HG03520 (cell line): ENCODE measurements at regions not wholly inside any gene's neighbourhood (a gene's known extent, or its start where the extent isn't known, plus 50 kb on each side); places are given as distances from the start of the nearest gene placed in this dataset.
A peak's percentile ranks its signal among the peaks of the same experiment; 100 is the strongest.

Source experiments
- ATAC-seq: cut with Tn5 transposase; IDR thresholded peaks from one replicate; pipeline ENCODE4 v1.9.1; 2021; ENCODE audit warnings: mild to moderate bottlenecking, moderate library complexity; ENCODE audit not compliant: unreplicated experiment

DNA sequence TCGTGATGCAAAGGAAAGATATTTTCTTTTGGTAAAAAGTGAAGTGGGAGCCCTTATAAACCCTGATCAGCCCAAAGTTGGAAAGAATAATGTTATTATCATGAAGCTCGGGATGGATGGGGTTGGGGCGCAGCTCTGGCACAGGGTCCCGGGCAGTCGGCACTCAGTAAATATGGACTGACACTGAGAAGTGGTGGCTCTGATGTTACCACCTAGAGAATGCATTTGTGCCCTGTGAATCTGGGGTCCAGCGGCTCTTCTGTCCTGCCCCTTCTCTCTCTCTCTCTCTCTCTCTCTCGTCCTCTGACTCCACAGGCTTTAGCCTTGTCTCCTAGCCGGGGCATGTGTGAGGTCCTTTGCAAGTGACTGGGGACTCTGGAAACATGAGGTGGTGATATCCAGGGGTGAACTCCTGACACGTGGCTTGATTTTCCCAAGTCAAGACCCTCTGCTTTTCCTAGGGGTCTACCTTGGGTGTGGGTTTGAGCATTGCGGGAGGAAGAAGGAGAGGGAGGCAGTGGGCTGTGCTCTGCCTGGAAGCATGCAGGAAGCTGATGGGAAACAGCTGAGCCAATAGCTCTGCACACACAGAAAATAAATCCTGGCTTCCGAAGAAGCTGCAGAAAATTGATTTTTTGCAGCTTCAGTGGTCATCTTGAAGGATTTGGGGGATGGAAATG lies 162.7 kb downstream of the MACROH2A1 start:
- ATAC-seq = no peak

DNA sequence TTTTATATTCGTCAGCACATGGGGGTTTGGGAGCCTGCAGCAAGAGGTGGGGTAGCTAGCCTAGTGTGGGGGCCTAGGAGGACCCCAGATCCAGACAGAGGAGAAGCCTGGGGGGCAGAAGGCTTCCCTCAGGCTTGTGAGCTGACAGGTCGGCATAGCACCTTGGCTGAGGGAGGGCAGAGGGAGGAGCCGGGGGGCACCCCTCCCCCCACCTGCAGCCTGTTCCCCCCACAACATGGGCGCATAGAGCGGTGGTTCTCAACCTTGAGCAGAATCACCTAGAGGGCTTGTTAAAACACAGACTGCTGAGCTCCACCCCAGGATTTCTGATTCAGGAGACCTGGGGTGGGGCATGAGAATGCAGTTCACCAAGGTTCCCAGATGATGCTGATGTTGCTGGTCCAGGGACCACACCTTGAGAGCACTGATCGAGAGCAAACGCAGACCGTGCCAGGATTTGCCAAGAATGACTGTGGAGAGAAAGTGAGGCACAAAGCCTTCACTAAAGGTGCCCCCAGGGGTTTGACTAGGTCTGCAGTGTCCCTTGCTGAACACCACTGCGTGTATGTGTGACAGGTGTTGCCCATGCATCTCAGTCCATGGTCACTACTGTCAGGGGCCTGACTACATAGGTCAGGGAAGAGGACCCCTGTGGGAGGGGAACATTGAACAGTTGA lies 163.3 kb downstream of the MACROH2A1 start:
- no peak for ATAC-seq

DNA sequence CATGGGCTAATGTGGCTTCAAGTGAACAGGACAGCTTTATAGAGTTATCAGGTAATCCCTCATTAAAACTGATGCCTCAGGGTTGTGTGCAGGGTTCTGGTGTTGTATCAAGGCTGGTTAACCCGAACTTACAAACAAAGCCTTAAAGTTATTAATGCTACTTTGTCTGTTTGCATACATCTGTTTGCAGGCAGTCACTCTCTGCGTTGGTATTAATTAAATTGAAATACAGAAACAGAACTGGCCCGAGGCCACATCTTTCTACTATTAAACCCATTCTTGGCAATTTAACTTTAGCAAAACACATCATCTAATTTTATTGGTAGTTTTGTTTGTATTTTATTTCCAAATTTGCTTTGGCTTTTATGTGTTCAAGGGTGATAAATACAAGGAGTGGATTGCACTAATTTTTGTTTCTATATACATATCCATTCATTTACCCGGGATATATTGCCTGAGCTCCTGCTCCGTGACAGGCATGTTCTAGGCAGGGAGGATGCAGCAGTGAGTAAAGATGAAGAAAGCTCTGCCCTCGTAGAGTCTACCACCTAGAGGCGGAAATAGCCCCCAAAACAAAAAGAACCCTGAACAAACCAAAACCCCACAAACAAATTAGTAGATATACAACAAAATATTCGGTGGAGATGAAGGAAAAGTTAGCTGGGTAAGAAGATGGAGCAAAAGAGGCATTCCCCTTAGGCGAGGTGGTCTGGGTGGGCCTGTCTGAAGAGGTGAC lies 164.2 kb downstream of the MACROH2A1 start:
- ATAC-seq = no peak

DNA sequence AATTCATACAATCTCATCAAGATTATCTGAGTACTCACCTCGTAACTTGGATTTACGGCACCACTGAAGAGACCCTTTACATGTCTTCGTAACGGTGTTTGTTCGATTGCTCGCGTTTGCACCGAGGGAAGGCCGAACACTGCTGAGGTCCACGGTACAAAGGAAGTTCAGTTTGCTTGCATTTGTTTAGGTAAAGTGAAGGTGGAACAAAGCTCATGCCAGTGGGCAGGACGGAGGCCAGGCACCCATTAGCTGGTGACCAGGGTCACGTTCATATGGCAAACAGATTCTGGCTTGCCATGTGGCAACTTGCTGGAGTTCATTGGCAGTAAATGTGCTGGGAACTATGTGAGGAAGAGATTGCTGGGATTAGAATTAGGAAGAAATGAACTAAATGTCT lies 164.8 kb downstream of the MACROH2A1 start:
- ATAC-seq = no peak

DNA sequence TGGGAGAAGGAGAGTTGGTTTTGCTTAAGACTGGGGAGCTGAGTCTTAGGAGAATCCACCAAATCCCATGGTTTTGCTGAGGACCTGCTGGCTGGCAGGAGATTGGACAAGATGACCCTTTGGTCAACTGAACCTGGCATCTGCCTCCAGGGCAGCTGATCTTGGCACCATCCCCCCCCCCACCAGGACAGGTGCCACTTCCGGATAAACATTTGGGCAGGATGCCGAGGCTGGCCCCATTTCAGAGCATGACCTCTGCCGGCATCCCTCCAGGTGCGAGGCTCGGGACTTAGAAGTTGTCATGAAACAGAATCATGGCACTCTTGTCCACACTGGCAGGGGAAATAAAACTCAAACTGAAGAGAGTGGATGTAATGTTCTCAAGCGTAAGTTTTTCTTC lies 165.6 kb downstream of the MACROH2A1 start:
- no peak for ATAC-seq

DNA sequence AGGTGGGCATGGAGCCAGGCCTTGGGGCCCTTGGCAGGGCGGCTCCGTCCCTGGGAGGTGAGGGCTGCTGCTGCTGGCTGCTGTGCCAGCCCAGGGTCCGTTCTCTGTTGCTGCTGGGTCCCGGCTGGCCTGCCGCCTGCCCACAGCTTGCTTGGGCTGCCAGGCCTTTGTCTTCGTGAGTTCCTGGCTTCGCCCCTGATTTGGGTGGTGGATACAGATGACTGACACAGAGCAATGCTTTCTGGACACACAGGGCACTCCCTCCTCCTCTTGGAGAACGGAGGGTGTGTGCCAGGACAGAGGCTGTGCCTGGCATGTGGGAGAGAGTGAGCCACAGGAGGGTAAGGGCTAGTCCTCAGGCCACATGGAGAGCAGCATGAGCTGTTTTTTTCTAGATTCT lies 166.1 kb downstream of the MACROH2A1 start:
- no peak for ATAC-seq

DNA sequence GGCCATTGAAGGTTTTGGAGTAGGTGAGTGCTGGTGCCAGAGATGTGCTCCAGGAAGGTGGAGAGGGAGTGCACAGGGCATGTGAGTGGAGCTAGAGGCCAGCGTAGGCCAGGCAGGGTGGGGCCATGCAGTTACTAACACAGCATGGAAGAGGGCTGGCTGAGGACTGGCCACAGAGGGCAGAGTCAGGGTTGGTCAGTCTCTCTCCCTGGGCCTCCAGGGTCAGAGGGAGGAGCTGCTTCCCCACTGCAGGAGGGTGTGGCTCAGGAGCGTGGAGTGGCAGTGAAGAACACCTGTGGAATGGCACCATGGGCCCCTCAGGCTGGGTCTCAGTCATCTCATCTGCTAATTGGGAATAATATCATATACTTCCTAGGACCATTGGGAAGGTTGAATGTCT lies 167.7 kb downstream of the MACROH2A1 start:
- ATAC-seq = no peak

DNA sequence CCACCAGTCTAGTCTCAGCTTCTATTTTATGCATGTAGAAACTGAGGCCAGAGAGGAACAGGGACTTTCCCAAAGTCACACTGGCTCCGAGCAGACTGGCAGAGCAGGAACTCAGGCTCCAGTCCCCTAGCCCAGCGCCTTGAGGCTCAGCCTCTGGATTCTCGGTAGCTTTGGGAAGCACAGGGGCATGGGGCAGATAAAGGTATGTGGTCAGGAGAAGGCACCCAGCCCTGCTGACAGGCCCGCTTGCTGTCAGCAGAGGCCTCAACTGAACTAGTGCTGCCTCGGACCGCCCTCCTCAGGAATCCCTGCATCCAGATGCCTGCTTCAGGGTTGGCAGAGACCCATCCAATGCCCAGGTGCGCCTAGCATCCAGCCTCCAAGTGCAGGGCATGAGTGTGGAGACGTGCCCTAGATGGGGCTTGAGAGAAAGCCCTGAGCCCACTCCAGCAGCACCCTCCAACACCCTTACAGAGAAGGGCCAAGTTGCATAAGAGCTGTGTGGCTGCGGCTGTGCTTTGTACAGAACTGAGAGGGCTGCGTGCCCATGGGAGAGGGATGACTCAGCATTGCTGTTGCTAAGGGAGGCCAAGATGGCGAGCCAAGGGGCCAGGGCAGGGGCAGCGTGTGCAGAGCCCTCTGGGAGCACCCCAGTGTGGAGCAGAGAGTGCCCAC lies 168.6 kb downstream of the MACROH2A1 start:
- ATAC-seq = peak; percentile 50

DNA sequence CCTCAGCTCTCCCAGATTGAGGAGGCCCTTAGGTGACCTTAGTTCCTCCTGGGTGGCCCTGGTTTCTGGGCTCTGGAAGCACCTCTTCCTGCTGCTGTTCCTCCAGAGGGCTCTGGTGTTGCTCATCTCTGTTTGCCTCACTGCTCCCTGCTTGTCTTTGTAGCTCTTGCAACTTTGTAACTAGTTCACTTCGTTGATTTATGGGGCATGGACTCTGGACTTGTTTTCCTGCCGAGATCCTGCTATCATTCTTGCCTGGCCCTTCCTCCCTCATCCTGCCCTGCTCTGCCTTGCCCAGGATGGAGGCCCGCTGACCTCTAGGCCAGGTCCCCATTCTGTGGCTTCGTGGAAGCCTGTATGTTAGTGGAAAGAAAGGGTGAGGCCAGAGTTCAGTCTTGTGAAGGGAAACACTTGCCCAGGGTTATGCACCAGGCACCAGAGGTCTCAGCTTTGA lies 169.3 kb downstream of the MACROH2A1 start:
- no peak for ATAC-seq

DNA sequence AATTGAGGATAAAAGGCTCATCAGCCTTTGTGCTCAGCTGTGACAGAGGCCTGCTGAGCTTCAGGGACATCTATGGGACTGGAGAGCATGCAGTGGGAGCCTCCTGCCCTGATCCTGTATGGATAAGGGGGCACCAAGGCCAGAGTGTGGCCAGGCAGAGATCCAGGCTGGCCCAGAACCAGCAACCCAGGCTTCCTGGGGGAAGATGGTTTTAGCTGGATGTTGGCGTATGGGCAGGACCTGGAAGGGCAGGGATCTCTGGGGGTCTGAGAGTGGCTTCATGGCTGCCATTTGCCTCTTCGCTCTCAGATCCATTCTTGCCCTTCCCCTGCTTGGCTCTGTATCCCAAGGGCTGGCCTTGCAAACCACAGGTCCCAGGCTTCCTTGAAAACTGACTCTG lies 169.9 kb downstream of the MACROH2A1 start:
- ATAC-seq = no peak

DNA sequence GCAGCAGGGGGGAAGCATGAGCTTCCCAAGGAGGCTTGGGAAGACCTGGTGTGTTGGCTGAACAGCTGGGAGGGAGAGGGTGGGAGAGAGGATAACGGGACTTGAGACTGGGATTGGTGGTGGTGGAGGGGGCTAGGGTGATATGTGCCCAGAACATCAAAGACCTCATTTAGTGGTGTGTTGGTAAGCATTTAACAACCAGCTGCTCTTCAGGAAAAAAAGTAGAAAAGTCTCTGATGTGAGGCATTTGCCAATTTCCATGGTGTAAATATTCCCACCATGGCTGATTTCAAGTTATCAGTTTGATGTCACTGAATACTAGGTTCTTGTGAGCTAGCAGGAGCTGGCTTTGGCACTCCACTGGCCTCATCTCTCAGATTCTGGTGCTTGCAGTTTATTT lies 170.8 kb downstream of the MACROH2A1 start:
- ATAC-seq = no peak

DNA sequence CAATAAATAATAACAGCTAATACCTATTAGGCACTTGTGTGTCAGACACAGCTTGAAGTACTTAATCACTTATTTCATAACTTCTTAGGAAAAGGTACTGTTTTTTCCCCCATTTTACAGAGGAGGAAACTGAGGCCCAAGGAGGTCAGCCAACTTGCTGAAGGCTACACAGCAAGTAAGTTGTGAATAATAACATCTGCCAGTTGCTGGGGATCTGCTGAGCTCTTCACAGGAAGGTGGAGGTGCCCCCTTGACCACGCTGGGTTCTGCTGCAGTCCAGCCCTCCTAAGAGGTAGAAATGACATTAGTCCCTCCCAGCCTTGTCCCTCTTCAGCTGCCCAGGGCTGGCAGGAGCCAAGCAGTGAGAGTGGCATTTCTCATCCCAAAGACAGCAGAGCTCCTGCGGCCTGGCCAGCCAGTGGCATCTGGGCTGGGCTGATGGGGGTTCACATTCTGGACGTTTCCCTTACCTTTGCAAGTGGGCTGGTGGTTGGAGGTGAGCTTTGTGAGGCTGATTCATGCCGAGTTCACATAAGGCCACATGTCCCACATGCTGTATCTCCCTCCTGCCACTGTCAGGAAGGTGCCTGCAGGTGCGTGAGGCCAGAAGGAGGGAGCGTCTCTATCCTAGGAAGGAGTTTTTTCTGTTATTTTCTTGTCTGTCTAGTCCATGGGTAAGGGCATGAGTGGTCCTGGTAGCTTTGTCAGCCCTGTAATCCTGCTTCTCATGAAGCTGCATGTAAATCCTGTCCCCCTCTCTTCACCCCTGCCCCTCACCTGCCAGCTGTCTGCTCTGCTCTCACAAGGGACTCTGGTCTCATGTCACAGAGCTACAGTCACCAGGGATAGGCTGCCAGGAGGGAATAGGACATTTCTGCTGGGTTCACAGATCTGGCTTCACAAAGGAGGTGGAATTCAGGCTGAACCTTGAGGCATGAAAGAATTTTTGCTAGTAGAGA lies 171.7 kb downstream of the MACROH2A1 start:
- no peak for ATAC-seq

DNA sequence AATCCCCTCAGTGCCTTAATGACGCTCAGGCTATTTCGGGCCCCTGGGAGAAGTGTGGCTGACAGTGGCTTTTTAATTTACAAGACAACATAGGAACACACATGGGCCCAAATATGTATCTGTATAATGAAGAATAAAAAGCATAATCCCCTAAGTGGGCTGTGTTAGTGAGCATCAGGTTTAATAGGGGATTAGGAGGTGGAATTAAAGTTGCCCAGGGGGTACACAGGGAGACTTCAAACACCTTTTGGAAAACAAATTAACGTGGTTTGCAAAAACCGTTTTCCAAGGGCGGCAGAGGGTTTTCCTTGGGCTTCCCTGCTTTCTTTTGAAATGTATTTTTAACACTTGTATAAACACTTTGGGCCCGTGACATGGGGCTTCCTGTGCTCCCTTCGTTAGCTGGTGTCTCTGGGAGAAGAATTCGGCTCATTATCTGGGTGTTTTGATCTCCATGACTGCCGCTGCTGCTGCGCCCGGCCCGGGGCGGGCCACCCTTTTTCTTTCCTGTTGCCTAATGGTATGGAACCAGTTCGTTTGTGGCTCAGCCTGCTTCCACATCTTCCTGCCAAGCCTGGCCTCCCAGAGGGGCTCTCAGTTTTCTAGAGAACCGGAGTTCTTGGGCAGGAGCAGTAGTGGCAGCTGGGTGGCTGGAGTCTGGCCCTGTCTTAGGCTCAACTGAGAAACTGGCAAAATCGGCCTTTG lies 173.0 kb downstream of the MACROH2A1 start:
- ATAC-seq = no peak

DNA sequence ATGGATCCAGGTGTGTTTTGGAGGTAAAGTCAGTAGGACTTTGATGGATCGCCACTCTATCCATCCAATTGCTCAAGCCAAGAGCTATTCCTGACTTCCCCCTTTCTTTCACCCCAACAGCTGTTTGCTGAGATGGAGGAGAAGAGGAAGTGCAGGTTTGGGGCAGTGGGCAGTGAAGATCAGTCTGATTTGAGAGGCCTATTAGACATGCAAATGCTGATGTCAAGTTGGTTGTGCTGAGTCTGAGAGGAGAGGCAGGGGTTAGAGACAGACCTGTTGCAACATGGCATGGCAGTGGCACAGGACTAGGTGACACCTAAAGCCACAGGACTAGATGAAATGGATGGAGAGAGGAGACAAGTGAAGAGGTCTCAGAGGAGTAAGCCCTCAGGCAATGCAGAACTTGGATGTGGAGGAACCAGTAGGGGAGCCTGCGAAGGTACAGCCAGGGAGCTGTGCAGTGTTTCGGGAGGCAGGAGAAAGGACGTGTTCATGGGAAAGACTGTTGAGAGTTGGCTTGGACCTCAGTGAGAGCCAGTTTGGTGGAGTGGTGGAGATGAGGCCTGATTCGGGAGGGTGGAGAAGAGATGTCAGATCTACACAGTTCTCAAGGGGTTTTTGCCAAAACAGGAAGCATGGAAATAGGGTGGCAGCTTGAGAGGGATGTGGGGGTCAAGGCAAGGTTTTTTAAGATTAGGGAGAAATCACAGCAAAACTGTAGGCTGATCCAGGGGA lies 175.0 kb downstream of the MACROH2A1 start:
- ATAC-seq = no peak

DNA sequence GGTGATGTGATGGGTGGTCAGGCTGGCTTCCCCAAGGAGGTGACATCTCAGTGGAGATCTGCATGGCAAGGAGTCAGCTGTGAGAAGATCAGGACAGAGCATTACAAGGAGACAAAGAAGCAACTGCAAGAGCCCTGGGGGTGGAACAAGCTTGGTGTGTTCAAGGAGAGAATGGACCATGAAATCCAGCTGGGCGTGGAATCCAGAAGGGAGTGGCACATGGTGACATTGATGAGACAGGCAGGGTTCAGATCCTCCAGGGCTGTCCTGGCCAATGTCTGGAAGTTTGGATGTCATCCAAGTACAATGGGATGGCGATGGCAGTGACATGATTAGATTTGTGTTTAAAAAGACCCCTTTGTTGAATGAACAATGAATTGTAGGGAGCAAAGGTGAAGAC lies 175.6 kb downstream of the MACROH2A1 start:
- no peak for ATAC-seq

DNA sequence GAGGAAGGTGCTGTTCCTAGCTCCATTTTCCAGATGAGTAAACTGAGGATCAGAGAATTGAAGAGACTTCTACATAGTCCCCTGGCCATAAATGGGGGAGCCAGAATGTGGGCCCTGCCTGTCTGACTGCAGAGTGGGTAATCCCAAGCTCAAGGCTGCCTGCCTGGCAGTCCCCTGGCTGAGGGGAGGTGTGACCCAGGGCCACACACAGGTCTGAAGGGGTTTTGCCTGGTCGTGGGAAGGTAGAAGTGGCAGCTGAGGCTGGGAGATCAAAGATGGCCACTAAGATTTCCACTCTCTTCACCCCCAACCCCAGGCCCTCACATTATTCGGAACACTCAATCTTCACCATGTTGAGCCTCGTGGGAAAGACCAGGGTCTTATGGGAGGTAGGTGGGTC lies 176.3 kb downstream of the MACROH2A1 start:
- no peak for ATAC-seq

DNA sequence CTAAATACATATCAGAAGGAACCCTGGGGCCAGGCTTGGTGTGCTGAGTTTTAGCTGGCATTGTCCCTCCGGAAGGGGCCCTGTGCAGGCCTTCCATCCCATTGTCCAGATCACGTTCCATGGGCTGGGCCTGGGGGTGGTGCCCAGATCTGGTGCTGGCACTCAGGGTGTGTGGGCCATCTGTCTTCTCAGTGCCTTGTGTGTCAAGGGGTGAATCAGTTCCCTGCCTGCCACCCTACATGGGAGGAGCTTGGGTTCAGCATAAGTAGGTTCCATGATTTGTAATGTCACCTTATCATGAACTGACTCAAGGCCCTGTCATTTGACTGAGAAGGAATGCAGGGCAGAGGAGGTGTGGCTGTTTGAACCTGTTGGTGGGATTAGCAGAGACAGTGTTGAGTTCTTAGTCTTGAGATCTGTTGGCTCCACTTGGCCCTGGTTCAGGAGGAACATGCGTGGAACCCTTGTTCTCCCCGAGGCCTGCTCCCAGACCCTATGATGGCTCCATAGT lies 176.8 kb downstream of the MACROH2A1 start:
- ATAC-seq = no peak

DNA sequence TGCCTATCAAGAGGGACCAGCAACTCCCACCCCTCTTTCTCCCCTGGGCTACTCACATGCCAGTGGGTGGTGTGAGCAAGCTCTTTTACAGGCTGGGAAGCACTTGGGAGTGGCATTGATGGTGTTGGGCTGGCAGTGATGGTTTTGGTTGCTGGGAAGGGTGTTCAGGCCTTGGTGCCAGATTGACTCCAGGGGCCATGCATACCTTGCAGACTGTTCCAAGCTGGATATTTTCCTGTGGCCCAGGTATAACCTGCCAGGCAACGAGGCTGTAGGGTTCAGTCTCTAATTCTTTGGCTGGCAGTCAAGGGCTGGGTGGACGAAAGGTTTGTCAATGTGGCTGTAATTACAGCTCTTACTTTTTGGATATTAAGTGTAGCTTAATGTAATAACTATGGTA lies 177.3 kb downstream of the MACROH2A1 start:
- no peak for ATAC-seq

DNA sequence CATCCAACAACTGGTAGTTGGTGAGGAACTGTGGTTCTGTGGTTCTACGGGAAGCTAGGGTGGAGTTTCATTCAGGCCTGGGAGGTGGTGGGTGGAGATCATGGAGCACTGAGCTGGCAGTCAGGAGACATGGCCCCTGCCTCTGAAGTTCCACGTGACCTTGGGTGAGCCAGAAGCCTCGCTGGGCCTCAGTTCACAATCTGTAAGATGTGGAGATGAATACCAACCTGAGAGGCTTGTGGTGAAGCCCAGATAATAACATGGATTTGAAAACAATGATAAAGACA lies 177.9 kb downstream of the MACROH2A1 start:
- no peak for ATAC-seq
